HG02623 (cell line): ENCODE measurements at regions not wholly inside any gene's neighbourhood (a gene's known extent, or its start where the extent isn't known, plus 50 kb on each side); places are given as distances from the start of the nearest gene placed in this dataset.
"Not testable (repeated sequence)": the region's sequence is repeated elsewhere in the genome, so short reads cannot be mapped to it uniquely, and the experiment has no call there.

Experiments
- ATAC-seq: cut with Tn5 transposase; IDR thresholded peaks from one replicate; pipeline ENCODE4 v1.9.1; 2021; ENCODE audit warnings: moderate library complexity; ENCODE audit not compliant: unreplicated experiment

DNA sequence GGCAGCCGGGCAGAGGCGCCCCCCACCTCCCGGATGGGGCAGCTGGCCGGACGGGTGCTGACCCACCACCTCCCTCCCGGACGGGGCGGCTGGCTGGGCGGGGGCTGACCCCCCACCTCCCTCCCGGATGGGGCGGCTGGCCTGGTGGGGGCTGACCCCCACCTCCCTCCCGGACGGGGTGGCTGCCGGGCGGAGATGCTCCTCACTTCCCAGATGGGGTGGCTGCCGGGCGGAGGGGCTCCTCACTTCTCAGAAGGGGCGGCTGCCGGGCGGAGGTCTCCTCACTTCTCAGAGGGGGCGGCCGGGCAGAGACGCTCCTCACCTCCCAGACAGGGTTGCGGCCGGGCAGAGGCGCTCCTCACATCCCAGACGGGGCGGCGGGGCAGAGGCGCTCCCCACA, 1654.1 kb downstream of the STIM2 start:
- not testable (repeated sequence) for ATAC-seq

DNA sequence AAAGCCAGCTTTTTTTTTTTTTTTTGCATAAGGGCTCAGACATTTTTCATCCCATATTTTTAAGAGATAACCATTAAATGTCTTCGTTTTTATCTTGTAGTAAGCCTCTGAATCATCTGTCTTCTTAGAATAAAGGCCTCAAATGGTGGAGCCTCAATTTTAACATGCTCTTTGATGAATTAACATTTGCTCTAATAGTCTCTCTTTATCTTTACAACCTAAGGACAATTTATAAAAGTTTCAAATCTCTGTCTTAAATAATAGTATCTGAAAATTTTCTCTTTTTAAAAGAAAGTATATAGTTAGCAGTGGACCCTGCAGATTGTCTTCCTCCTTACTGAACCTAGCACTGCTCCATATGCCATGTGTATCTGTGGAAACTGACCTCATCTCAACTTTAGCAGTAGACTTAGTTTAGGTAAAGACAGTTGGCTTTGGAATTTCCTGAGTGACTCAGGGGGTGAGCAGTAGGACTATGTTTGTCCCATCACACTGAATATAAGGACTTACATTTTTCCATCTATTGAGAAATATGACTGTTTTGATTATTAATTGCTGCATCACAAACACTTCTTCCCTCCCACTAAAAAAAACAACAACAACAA, 1658.0 kb downstream of the STIM2 start:
- ATAC-seq = no peak

DNA sequence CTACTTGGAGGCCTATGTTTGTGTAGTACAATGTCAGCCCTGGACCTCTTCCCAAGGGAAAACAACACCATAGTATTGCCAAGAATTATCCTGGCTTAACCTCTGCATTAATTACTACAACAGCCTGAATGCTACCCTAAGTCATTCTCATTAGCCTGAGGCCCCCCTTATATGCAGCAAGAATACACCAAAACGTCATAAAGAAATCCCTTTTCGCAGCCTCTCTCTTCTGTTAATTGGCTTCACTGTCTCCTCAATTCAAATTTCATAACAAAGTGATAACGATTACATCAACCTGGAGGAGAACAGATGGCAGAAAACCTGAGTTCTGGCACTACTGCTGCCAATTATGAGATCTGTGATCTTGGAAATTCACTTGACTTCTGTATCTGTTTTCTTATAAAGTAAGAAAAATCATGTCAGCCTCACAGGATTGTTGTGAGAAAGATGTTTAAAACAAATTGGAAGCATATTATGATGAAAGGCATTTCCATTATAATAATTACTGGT, 1663.1 kb downstream of the STIM2 start:
- no peak for ATAC-seq

DNA sequence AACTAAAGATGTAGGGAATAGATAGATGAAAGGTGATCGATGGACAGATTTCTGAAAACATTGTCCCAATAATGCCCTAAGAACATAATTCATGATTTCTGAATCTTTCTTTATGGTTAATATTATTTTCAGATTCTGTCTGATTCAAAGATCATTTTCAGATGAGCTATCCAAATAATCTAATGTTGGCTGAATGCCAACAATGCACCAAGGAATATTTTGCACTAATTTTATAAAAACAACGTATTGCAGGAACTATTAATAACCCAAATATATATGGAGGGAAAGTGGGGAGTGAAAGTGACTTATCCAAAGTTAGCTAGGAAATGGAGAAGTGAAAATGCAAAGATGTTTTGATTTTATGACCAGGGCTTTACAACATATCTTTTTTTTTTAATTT, 1675.5 kb downstream of the STIM2 start:
- ATAC-seq = no peak

DNA sequence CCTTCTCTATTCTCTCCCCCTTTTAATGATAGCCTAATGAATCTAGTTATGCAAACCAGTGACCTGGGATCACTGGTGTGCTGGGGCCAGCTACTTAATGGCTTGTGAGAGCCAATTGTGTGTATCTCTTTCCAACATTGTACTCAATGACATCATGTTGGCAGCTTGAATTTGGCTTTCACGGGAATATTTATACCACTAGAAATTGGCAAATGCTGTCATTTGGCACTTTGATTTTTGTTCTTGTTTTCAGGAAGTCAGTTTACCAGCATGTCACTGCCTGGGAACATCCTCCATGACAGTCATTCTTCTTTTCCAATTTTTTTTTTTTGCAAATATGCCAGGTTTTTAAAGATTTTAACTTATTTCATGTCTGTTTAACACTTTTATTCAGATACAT, 1685.3 kb downstream of the STIM2 start:
- ATAC-seq = no peak

DNA sequence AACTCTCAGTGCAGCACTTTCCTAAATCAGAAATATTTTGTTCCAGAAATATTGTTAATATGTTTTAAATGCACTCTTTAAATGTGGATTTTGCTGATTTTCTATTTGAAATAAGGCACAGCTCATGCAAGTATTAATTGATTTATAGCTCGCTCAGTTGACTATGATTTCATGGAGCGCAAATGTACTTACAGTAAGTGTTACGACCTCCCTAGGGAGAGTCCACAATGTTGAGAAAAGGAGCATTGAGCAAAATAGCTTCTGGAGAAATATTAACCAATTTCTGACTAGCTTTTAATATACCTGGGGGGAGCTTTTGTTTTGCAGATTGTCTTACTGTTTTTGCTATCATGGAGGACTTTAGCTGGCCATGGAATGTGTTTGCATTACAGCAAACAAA, 1687.5 kb downstream of the STIM2 start:
- no peak for ATAC-seq

DNA sequence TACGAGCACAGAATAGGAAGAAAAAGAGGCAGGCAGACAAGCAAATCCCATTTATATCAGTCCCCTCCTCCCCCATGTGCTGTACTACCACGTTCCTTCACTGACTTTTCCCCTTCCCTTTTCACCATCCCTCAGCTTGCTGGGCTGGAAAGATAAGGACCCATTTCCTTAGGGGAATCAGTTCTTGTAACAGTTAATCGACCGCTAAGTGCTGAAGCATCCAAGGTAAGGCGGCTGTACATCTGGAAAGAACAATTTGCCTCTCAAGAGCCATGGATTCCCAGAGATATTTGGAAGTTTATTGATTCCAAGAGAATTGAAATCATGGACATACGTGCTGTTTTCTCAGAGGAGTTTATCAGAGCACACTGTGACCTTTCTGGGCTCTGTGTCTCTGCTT, 1688.0 kb downstream of the STIM2 start:
- no peak for ATAC-seq

DNA sequence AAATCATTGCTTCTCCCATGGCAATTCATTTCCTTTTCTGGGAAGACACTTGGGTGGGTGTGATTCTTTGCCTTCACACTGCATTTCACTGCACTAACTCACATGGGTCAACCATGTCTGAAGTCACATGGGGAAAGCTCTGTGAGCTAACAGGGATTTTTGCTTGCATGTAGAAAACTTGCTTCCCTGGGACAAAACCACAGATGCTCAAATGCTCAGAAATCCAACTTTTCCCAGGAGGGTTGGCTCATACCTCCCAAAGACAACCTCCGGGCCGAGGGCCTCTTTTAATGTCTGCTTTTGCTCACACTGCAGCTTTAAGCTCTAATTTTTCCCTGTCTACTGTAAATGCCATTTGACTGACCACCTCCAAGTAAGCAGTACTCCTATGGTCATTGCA, 1695.2 kb downstream of the STIM2 start:
- ATAC-seq = no peak

DNA sequence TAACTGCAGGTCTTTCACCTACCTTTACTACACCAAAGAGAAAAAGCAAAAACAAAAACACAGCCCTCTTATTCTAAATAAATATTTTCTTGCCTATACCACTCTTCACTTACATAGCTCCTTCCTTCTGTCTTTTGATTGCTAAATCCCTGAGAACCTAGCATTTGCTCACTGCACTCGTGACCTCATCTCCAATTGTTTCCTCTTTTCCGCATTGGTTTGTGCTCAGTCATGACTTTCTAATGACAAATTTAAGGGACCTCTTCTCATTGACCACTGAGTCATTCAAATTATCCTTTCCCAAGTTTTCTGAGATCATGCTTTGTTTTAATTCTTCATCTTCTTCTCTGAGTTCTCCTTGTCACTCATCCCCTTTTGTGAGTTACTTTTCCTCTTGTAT, 1697.1 kb downstream of the STIM2 start:
- ATAC-seq = no peak

DNA sequence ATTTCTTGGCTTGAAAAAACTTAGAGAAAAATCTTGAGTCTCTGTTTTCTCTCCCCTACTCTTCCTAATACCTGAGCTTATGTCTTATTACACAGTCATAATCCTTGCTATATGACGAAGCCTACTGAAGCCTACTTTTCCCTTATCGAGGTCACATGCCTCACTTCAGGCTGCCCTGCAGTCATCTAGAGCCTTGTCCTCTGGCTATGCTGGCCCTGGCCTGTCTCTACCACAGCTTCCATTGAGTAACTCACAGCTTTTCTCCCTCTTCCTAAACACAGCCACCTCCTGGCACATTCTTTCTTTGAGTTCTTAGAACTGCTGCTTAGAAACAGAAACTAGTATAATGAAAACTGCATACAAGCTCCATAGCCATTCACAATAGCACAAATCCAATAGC, 1698.3 kb downstream of the STIM2 start:
- no peak for ATAC-seq

DNA sequence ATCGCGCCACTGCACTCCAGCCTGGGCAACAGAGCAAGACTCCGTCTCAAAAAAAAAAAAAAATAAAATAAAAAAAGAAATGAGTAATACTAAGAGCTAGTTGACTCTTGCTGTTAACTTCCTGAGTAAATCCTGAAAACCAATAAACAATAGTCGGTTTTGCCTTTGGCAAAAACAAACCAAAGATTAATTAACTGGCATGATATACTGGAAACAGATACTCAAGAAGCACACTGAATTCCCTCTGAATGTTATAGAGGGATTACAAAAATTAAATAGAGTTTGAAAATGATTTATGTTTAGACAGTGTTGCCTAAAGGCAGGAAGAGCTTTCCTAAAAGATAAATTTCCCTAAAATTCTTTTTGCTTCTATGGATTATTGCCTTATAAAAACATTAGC, 1702.3 kb downstream of the STIM2 start:
- no peak for ATAC-seq

DNA sequence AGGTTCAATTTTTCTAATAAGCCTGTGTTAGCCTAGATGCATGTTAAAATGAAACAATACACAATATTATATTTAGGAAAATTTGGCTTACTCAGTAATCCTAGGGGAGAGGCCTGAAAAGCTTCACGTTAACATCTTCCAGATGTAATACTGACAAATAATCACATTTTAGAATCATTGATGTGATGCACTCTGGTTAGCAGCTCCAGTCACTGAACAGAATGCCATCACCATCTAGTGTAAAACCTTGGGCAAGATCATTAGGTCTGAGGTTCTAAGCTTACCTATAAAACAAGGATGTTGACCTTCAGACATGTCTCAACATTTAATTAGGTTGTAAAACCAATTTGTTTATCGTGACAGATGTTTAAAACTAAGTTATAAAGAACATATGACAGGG, 1704.8 kb downstream of the STIM2 start:
- no peak for ATAC-seq

DNA sequence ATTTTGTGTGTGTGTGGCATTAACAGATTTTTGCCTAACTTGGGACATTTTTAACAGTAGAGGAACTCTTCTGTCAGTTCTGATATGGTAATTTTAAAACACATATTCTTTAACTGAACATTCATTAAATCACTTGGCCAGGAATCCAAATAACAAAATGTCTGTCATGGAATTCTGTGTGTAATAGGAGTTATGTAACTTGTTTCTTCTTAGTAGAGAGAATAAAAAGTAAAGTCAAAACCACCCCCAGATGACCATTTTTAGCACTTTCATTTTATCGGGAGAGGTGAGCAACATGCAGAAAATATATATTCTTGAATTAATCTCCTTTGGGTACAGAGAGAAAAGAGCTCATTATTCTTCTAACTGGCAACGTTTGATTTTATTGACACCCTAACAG, 1740.3 kb downstream of the STIM2 start:
- ATAC-seq = no peak

DNA sequence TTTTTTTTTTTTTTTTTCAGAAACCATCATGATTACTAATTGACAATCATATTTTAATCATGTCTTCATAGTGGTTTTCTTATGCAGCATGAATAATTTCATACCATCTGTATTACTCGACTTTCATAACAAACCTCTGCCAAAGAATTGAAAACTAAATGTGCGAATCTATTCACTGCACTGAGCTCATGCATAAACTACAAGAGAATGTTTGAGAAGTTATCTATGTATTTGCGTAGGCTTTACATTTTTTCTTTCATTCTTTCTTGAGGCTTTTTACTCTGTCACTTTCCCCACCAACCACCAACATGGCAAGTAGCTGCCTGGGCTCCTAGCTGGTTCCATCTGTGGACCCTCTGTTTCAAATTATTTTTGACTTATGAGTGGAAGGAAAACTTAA, 1761.0 kb downstream of the STIM2 start:
- ATAC-seq = no peak

DNA sequence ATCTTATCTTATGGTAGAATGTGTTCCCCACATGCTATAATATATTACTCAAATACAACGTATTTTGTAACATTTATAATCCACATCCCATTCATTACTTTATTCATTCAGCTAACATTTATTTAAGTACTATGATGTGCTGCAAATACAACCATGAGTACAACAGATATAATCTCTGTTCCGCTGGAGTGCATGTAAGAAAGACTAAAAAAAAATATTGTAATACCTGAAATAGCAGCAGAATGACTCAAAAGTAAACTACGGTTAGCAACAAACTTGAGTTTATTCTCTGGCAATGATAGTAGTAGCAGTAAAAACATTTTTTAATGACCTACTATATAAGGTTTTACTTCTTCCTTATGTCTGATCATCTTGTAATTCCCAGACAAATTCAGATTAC, 1776.3 kb downstream of the STIM2 start:
- no peak for ATAC-seq

DNA sequence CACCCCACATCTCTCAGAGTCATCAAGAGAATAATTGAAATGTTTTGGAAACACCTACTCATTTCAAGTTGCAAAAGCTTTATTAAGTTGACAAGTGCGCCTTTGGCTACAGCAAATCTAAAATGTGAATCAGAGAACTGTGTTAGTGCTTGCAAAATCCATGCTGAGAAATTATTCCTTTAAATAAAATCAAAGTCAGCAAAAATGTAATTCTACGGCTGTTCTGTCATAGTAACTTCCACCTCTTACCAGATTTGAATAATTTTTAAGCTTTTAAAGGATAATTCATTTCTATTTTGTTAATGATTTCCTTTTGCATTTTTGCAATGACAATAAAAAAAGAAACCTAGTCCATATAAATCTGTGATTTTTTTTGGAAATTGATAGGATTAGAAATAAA, 1779.1 kb downstream of the STIM2 start:
- no peak for ATAC-seq

DNA sequence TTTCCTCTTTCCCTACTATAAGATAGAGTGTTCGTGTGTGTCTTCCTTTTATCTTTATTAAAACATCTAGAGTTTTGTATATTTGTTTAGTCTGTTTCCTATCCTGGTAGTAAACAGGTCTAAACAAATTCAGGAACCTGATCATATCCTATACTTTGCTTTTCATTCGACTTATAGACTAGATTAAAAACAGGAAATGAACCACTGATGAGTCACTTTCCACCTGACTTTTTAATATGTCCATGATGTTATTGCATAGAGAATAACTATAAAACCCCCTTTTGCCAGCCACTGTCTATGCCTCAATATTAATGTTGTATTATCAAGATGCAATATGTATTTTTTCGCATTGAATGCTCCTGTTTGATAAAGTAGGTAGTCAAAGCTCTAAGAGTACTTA, 1794.0 kb downstream of the STIM2 start:
- no peak for ATAC-seq

DNA sequence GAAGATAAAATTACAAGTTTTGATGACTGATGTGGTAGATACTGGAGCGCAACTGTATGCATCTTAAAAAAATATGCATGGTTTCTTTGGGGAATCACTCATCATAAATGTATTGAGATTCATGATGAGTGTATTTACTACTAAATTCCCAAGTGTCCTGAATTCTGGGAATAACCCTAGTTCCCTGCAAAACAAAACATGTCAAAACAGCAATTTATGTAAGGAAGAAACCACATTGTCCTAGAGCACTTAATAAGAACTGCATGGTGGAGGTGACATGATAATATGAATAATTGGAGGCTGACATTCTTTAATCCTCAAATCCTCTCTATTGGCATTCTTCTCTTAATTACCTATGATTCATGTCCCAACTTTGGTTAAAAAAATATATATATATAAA, 1804.7 kb downstream of the STIM2 start:
- ATAC-seq = no peak

DNA sequence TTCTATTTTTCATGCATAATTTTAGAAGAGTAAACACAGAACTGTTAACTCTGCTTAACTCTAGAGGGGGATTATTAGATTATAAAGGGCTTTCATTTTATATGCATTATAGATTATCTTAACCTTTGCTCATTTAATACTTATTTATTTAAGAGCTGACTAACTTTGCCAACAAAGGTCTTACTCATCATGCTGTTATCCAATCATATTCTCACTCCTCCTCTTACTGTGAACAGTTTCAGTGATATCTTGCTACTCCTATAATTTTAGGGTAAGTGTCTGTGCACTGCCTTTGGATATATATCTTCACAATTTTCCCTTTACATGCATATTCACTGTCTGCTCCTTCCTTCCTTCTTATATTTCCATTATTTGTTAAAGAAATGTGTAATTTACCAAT, 1814.9 kb downstream of the STIM2 start:
- no peak for ATAC-seq

DNA sequence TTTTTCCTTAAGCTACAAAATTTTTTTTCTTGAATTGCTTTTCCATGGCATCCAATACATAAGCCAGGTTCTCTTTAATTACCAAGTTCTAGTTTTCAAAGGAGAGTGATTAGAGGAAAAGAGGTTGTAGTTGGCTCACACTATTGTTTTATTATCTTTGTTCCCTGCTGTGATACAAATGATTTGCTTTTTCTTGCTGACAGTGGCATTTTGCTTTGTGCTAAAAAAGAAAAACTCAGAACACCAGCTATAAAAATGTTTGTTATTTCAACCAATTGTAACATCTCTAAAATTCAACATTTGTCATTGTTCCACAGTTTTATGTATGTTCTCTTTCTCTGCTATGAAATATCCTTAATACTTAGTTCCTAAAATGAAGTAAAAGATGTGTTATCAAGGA, 1817.2 kb downstream of the STIM2 start:
- no peak for ATAC-seq

DNA sequence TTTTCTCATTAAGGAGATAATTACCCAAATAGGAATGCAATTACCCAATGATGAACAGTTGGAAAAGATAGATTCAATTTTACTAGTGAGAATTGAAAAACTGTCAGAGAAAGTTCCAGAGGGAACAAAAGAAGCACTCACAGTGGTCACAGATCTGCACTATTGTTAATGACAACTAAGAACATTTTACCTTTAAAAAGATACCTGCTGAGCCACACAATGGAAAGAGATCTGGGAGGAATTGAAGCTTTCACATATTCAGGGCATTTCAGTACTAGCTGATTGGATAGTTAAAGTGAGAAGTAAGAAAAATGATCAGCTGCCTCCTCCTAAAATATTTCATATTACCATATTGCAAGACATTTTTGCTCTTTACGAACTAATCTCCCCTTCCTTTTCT, 1822.2 kb downstream of the STIM2 start:
- no peak for ATAC-seq

DNA sequence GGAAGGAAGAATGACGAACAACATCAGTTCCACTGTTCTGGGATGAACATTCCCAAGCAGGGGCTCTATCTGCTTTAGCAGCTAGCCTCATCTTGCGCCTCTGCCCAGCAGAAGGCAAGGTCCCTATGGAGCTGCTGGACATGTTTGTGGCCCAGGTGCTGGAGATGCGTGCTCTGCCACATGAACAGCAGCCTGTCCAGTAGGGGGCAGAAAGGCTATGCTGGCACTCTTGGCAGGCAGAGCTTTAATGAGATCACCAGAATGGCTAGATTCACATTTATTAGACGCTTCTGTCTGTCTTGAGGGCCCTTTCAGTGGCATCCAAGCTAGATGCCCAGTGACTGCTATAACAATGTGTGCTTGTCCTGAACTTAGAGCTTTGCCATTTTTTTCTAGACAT, 1826.0 kb downstream of the STIM2 start:
- ATAC-seq = peak; percentile 45

DNA sequence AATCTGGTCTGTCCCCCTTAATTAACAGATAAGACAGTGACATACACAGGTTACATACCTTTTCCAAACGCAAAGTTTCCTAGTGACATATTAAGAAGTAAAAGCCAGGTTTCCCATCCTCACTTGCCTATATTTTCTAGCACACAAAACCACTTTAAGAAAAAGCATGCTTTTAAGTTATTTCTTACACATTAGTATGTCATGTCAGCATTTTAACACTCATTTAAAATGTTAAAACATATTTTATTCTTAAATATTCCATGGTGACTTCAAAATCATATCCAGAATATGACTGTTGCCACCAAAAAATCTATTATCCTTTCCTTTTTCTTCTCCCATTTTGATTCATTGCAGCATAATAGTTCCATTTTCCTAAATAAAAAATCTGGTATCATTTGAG, 1830.2 kb downstream of the STIM2 start:
- ATAC-seq = no peak

DNA sequence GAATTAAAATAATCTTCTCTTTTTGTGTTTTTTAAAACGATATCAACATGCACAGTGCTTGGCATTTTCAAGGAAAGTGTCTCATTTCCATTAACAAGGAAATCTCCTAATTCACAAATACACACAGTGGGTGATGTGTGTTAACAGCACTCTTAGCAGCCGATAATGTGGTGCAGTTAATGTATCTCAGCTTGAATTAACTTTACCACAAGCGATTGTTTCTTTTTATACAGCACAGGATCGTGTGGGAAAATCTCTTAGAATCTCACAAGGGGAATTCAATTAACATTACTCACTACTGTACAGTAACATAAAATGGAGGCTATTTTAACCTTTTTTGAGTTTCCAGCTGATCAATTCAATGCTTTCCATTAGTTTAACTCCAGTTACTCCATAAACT, 1841.9 kb downstream of the STIM2 start:
- ATAC-seq = no peak
